GM21786 (cell line): ENCODE measurements at regions not wholly inside any gene's neighbourhood (a gene's known extent, or its start where the extent isn't known, plus 50 kb on each side); places are given as distances from the start of the nearest gene placed in this dataset.
"Not testable (repeated sequence)": the region's sequence is repeated elsewhere in the genome, so short reads cannot be mapped to it uniquely, and the experiment has no call there.

Experiments
- ATAC-seq: cut with Tn5 transposase; IDR thresholded peaks from one replicate; pipeline ENCODE4 v1.9.1; 2021; ENCODE audit not compliant: unreplicated experiment

GRCh38 chr22:48636746-48637145 is 1190.9 kb downstream of the BRD1 start:
- ATAC-seq = no peak

- ATAC-seq = no peak
These were observed 1191.9 kb downstream of the BRD1 start for GRCh38 chr22:48635816-48636215.

- ATAC-seq = no peak
These were observed 1192.6 kb downstream of the BRD1 start for GRCh38 chr22:48635031-48635430.

- no peak for ATAC-seq
These were observed 1193.5 kb downstream of the BRD1 start for GRCh38 chr22:48633996-48634836.

GRCh38 chr22:48632646-48633246 is 1194.9 kb downstream of the BRD1 start:
- ATAC-seq = no peak

- no peak for ATAC-seq
These were observed 1196.3 kb downstream of the BRD1 start for GRCh38 chr22:48631288-48631863.

- ATAC-seq = no peak
These were observed 1196.8 kb downstream of the BRD1 start for GRCh38 chr22:48630848-48631247.

- no peak for ATAC-seq
These were observed 1197.3 kb downstream of the BRD1 start for GRCh38 chr22:48630433-48630754.

GRCh38 chr22:48629631-48630432 is 1197.8 kb downstream of the BRD1 start:
- ATAC-seq = no peak

- no peak for ATAC-seq
These were observed 1198.7 kb downstream of the BRD1 start for GRCh38 chr22:48628891-48629543.

GRCh38 chr22:48627966-48628365 is 1199.7 kb downstream of the BRD1 start:
- no peak for ATAC-seq

GRCh38 chr22:48627203-48627602 is 1200.5 kb downstream of the BRD1 start:
- ATAC-seq = no peak

GRCh38 chr22:48624401-48624800 is 1203.3 kb downstream of the BRD1 start:
- ATAC-seq = no peak

GRCh38 chr22:48622891-48623545 is 1204.7 kb downstream of the BRD1 start:
- ATAC-seq = no peak

GRCh38 chr22:48621085-48621484 is 1206.6 kb downstream of the BRD1 start:
- ATAC-seq = no peak

GRCh38 chr22:48620460-48620859 is 1207.2 kb downstream of the BRD1 start:
- not testable (repeated sequence) for ATAC-seq

GRCh38 chr22:48619721-48620120 is 1208.0 kb downstream of the BRD1 start:
- ATAC-seq = no peak

- ATAC-seq = no peak
These were observed 1209.3 kb downstream of the BRD1 start for GRCh38 chr22:48618326-48618725.

- ATAC-seq = no peak
These were observed 1211.0 kb downstream of the BRD1 start for GRCh38 chr22:48616656-48617055.

- no peak for ATAC-seq
These were observed 1212.3 kb downstream of the BRD1 start for GRCh38 chr22:48615171-48616008.
